GM12878 (cell line): ENCODE measurements at regions not wholly inside any gene's neighbourhood (a gene's known extent, or its start where the extent isn't known, plus 50 kb on each side); places are given as distances from the start of the nearest gene placed in this dataset.

Experiments used
- ATAC-seq: fragments of 200-7000 bp; cut with Tn5 transposase; 3 replicates; pipeline ENCODE4 v1.9.1; 2020; ENCODE audit warnings: mild to moderate bottlenecking, moderate library complexity
- BruUV-seq: library from RNA; stranded (reverse); fragments of 400-500 nt; replicated peaks from 2 replicates; lab custom pipeline; 2021; lab: Mats Ljungman, UMichigan
- CTCF ChIA-PET: fragments of 300-600 bp; sonication (Branson Sonifier 250); formaldehyde crosslinking; extraction: SDS; loops from one replicate; lab custom pipeline; 2021; ENCODE audit warnings: inconsistent platforms; lab: Yijun Ruan, JAX
- POLR2A ChIA-PET: fragments of 350-600 bp; formaldehyde crosslinking; extraction: SDS; loops from one replicate; lab custom pipeline; 2021; ENCODE audit warnings: inconsistent platforms; lab: Charles Lee
- RAD21 ChIA-PET: fragments of 300-600 bp; sonication (Branson Sonifier 250); formaldehyde crosslinking; loops from one replicate; lab custom pipeline; 2023; ENCODE audit warnings: antibody characterized with exemption; ENCODE audit not compliant: unreplicated experiment; lab: Charles Lee
- SMC1A ChIA-PET: fragments of 300-600 bp; sonication (Branson Sonifier 250); formaldehyde crosslinking; loops from one replicate; lab custom pipeline; 2023; ENCODE audit not compliant: unreplicated experiment, uncharacterized antibody; lab: Charles Lee
- DNase-seq: peaks from one replicate; pipeline ENCODE4 v3.0.0-alpha.2; 2011; ENCODE audit warnings: low read depth, low spot score
- FAIRE-seq: peaks from 3 replicates; lab custom pipeline; 2011; peaks lifted over from hg19 to GRCh38; lab: Jason Lieb, UNC
- H2AFZ ChIP-seq: 2 replicates; pipeline ENCODE4 v1.6.0; 2011; ENCODE audit warnings: low read depth, low read length, control low read depth; ENCODE audit not compliant: control insufficient read depth
- H3K27ac ChIP-seq: 2 replicates; pipeline ENCODE4 v1.5.1; 2011; ENCODE audit warnings: control low read depth; ENCODE audit not compliant: control insufficient read depth, insufficient read depth
- H3K27me3 ChIP-seq, 2 experiments: replicated peaks in 1 of 2; 2 replicates each; pipeline versions ENCODE4 v1.6.0 to v1.6.1; 2011; ENCODE audit warnings: low read length in 1 of 2; ENCODE audit not compliant: control insufficient read depth in 2 of 2, insufficient read depth in 2 of 2
- H3K36me3 ChIP-seq, 2 experiments: 2 replicates each; pipeline ENCODE4 v1.5.1; 2011; ENCODE audit warnings: low read length in 1 of 2; ENCODE audit not compliant: control insufficient read depth in 2 of 2, insufficient read depth in 2 of 2
- H3K4me1 ChIP-seq: 2 replicates; pipeline ENCODE4 v1.6.1; 2011; ENCODE audit warnings: mild to moderate bottlenecking, low read length, moderate library complexity, mixed read lengths; ENCODE audit not compliant: control insufficient read depth, insufficient read depth
- H3K4me2 ChIP-seq: 2 replicates; pipeline ENCODE4 v1.6.0; 2011; ENCODE audit warnings: control low read depth; ENCODE audit not compliant: control insufficient read depth, insufficient read depth
- H3K4me3 ChIP-seq: fragments of 200-600 bp; sonication (generic); 2 replicates; pipeline ENCODE4 v1.5.1; 2016
- H3K79me2 ChIP-seq: 2 replicates; pipeline ENCODE4 v1.6.0; 2011; ENCODE audit warnings: low read length; ENCODE audit not compliant: control insufficient read depth, insufficient read depth
- H3K9ac ChIP-seq: 2 replicates; pipeline ENCODE4 v1.8.0; 2011; ENCODE audit warnings: low read length, control low read depth, mixed read lengths; ENCODE audit not compliant: control insufficient read depth, insufficient read depth
- H3K9me3 ChIP-seq: replicated peaks from 3 replicates; pipeline ENCODE4 v1.5.1; 2011; ENCODE audit warnings: mild to moderate bottlenecking, low read length; ENCODE audit not compliant: control insufficient read depth, insufficient read depth
- H4K20me1 ChIP-seq: 2 replicates; pipeline ENCODE4 v1.6.0; 2011; ENCODE audit not compliant: control insufficient read depth, insufficient read depth
- CBX3 ChIP-seq: fragments of 200-600 bp; sonication (generic); IDR thresholded peaks from 2 replicates; pipeline ENCODE4 v1.6.1; 2016; ENCODE audit warnings: low read depth, borderline replicate concordance
- CREB1 ChIP-seq: IDR thresholded peaks from 2 replicates; pipeline ENCODE4 v1.6.1; 2012; ENCODE audit warnings: low read depth, mild to moderate bottlenecking, inconsistent platforms
- CUX1 ChIP-seq: IDR thresholded peaks from 2 replicates; pipeline ENCODE4 v1.6.1; 2012; ENCODE audit warnings: improper control_type of control experiment, low read depth, low read length; ENCODE audit not compliant: insufficient replicate concordance
- IKZF1 ChIP-seq: fragments of 450-650 bp; conservative IDR thresholded peaks from 2 replicates; pipeline ENCODE4 v1.6.1; 2017; ENCODE audit warnings: antibody characterized with exemption, mild to moderate bottlenecking
- MTA3 ChIP-seq: IDR thresholded peaks from 2 replicates; pipeline ENCODE4 v1.6.1; 2012; ENCODE audit warnings: low read length, inconsistent platforms, borderline replicate concordance
- NRF1 ChIP-seq: conservative IDR thresholded peaks from 2 replicates; pipeline ENCODE4 v1.6.1; 2011; ENCODE audit warnings: mild to moderate bottlenecking, low read depth, low read length, improper control_type of control experiment
- SMAD1 ChIP-seq: fragments of 450-650 bp; IDR thresholded peaks from 2 replicates; pipeline ENCODE4 v1.6.1; 2018; ENCODE audit warnings: mild to moderate bottlenecking, low read depth; ENCODE audit not compliant: partially characterized antibody
- ZNF274 ChIP-seq: IDR thresholded peaks from one replicate; pipeline ENCODE4 v1.8.0; 2011; ENCODE audit not compliant: insufficient read length, insufficient read depth
- ZZZ3 ChIP-seq: IDR thresholded peaks from 2 replicates; pipeline ENCODE4 v1.6.1; 2011; ENCODE audit warnings: low read depth; ENCODE audit not compliant: control insufficient read depth, insufficient read length
- WGBS: methylation state at CpG from one replicate; pipeline ENCODE4 v1.1.6; 2016; ENCODE audit warnings: low lambda C conversion rate; ENCODE audit not compliant: insufficient replicate concordance, insufficient coverage; ENCODE audit errors: missing lambda C conversion rate; 5-methylcytosine and 5-hydroxymethylcytosine counted together
- in situ Hi-C: fragments of 300-500 bp; cut with MboI; formaldehyde crosslinking; loops from 9 replicates; pipeline ENCODE4 v1.14.3; 2018; ENCODE audit warnings: mixed read lengths
- intact Hi-C: fragments of 100-400 bp; cut with micrococcal nuclease; formaldehyde crosslinking; loops from one replicate; pipeline ENCODE4 v1.14.2; 2022; ENCODE audit not compliant: unreplicated experiment

GRCh38 chr15:69592954-69593353, 140.3 kb downstream of the RPLP1 start:
- in situ Hi-C loops = no loop called here
- H3K4me1 ChIP-seq = no peaks in the 10 kb centered on the region
- H3K4me3 ChIP-seq = no peak overlapping the region
- ChIA-PET CTCF (interaction anchor here (1.5 kb wide), 1 partner anchor 67 kb away, joined by 4 read pairs; no protein-coding TSS in a partner anchor), RAD21 (no interaction called here)
- no peak for FAIRE-seq
- no peaks in the 10 kb centered on the region for H3K36me3 ChIP-seq
- TF ChIP-seq NRF1 = no peak
- no peak for TF ChIP-seq ZZZ3
- no peak for TF ChIP-seq CREB1
- no peak for TF ChIP-seq MTA3
- no peak for TF ChIP-seq IKZF1
- TF ChIP-seq ZNF274 = no peak
- TF ChIP-seq, all 136 proteins: peak for 0
- H3K4me2 ChIP-seq = no peak overlapping the region
- ATAC-seq (no peak), DNase-seq (no peak)
- H2AFZ ChIP-seq = no peak overlapping the region
- no peaks in the 10 kb centered on the region for H3K9me3 ChIP-seq
- H3K79me2 ChIP-seq = no peaks in the 10 kb centered on the region
- no peaks in the 10 kb centered on the region for H4K20me1 ChIP-seq
- no TSS peak for BruUV-seq
- H3K27ac ChIP-seq = no peak overlapping the region
- POLR2A ChIA-PET = interaction anchor here (0.6 kb wide), 1 partner anchor 734 kb away, joined by 3 read pairs; no protein-coding TSS in a partner anchor
- intact Hi-C loops = no loop called here
- peaks cover 2 to 6% of the 10 kb centered on the region in 2 experiments; a peak in 2 of 4 replicates for H3K27me3 ChIP-seq
- WGBS = 4% methylated on average over 2 of the region's 2 CpGs
- H3K9ac ChIP-seq = no peak overlapping the region
- SMC1A ChIA-PET = interaction anchor here (1.6 kb wide), 1 partner anchor 12 kb away, joined by 5 read pairs; no protein-coding TSS in a partner anchor

- BruUV-seq = no TSS peak
- CTCF ChIA-PET = interaction anchor here (0.5 to 1.5 kb wide), 3 partner anchors 68 to 863 kb away, joined by 3 to 4 read pairs (median 3); no protein-coding TSS in a partner anchor
- RAD21 ChIA-PET = no interaction called here
- no peaks in the 10 kb centered on the region for H3K79me2 ChIP-seq
- no peaks in the 10 kb centered on the region for H3K9me3 ChIP-seq
- in situ Hi-C loops (no loop called here), intact Hi-C loops (no loop called here)
- H3K4me1 ChIP-seq = no peaks in the 10 kb centered on the region
- H3K4me3 ChIP-seq = no peak overlapping the region
- no peaks in the 10 kb centered on the region for H4K20me1 ChIP-seq
- WGBS = 33% methylated on average over 7 of the region's 7 CpGs
- H3K4me2 ChIP-seq = no peak overlapping the region
- DNase-seq (no peak), ATAC-seq (no peak), FAIRE-seq (no peak)
- POLR2A ChIA-PET = no interaction called here
- no peak overlapping the region for H3K27ac ChIP-seq
- H3K9ac ChIP-seq = no peak overlapping the region
- H2AFZ ChIP-seq = no peak overlapping the region
- peaks cover 5 to 6% of the 10 kb centered on the region in 2 experiments; a peak in 2 of 4 replicates for H3K27me3 ChIP-seq
- no peaks in the 10 kb centered on the region for H3K36me3 ChIP-seq
- SMC1A ChIA-PET = no interaction called here
- TF ChIP-seq CBX3 = no peak
- TF ChIP-seq CUX1 = no peak
- no peak for TF ChIP-seq SMAD1
Observed at GRCh38 chr15:69593488-69593887, 140.9 kb downstream of the RPLP1 start.
